GM21423 (cell line): ENCODE measurements at regions not wholly inside any gene's neighbourhood (a gene's known extent, or its start where the extent isn't known, plus 50 kb on each side); places are given as distances from the start of the nearest gene placed in this dataset.
A peak's percentile ranks its signal among the peaks of the same experiment; 100 is the strongest.
"Not testable (repeated sequence)": the region's sequence is repeated elsewhere in the genome, so short reads cannot be mapped to it uniquely, and the experiment has no call there.

Experiments
- ATAC-seq: cut with Tn5 transposase; IDR thresholded peaks from one replicate; pipeline ENCODE4 v1.9.1; 2021; ENCODE audit warnings: mild to moderate bottlenecking, moderate library complexity; ENCODE audit not compliant: unreplicated experiment

- no peak for ATAC-seq
These were observed 50.7 kb upstream of the KLF7 start for GRCh38 chr2:207216457-207216856.

- ATAC-seq, result no peak
These were observed 51.7 kb upstream of the KLF7 start for GRCh38 chr2:207217442-207217841.

- no peak for ATAC-seq
These were observed 53.4 kb upstream of the KLF7 start for GRCh38 chr2:207219081-207219630.

- no peak for ATAC-seq
These were observed 54.1 kb upstream of the KLF7 start for GRCh38 chr2:207219676-207220501.

GRCh38 chr2:207221731-207222130, 56.0 kb upstream of the KLF7 start:
- ATAC-seq, result no peak

- ATAC-seq, result peak; percentile 74
These were observed 57.3 kb upstream of the KLF7 start for GRCh38 chr2:207223051-207223450.

GRCh38 chr2:207224381-207224780, 58.6 kb upstream of the KLF7 start:
- ATAC-seq, result no peak

GRCh38 chr2:207224791-207225482, 59.2 kb upstream of the KLF7 start:
- no peak for ATAC-seq

GRCh38 chr2:207225773-207226172, 60.0 kb upstream of the KLF7 start:
- no peak for ATAC-seq

GRCh38 chr2:207226243-207226642, 60.5 kb upstream of the KLF7 start:
- no peak for ATAC-seq

GRCh38 chr2:207226671-207227061, 60.9 kb upstream of the KLF7 start:
- ATAC-seq, result no peak

- ATAC-seq, result no peak
These were observed 61.5 kb upstream of the KLF7 start for GRCh38 chr2:207227062-207227748.

GRCh38 chr2:207227749-207228145, 62.0 kb upstream of the KLF7 start:
- ATAC-seq, result no peak

- no peak for ATAC-seq
These were observed 62.7 kb upstream of the KLF7 start for GRCh38 chr2:207228402-207228801.

GRCh38 chr2:207229161-207229560, 63.4 kb upstream of the KLF7 start:
- ATAC-seq, result no peak

GRCh38 chr2:207230261-207231105, 64.7 kb upstream of the KLF7 start:
- ATAC-seq, result no peak

GRCh38 chr2:207231106-207231865, 65.5 kb upstream of the KLF7 start:
- no peak for ATAC-seq

- no peak for ATAC-seq
These were observed 66.2 kb upstream of the KLF7 start for GRCh38 chr2:207231967-207232366.

GRCh38 chr2:207233141-207233540, 67.4 kb upstream of the KLF7 start:
- ATAC-seq, result not testable (repeated sequence)

GRCh38 chr2:207233731-207234130, 68.0 kb upstream of the KLF7 start:
- no peak for ATAC-seq
